OCI-LY7 (cell line): ENCODE measurements at regions not wholly inside any gene's neighbourhood (a gene's known extent, or its start where the extent isn't known, plus 50 kb on each side); places are given as distances from the start of the nearest gene placed in this dataset.

ENCODE experiments used
- BruUV-seq: library from RNA; stranded (reverse); fragments of 400-500 nt; replicated peaks from 2 replicates; lab custom pipeline; 2021; lab: Mats Ljungman, UMichigan
- CTCF ChIA-PET: fragments of 300-600 bp; sonication (Branson Sonifier 250); formaldehyde crosslinking; loops from one replicate; lab custom pipeline; 2022; ENCODE audit warnings: antibody characterized with exemption; ENCODE audit not compliant: unreplicated experiment; lab: Charles Lee
- POLR2A ChIA-PET: fragments of 300-600 bp; sonication (Branson Sonifier 250); formaldehyde crosslinking; loops from one replicate; lab custom pipeline; 2022; ENCODE audit warnings: antibody characterized with exemption; lab: Charles Lee
- DNase-seq: peaks from one replicate; pipeline ENCODE4 v3.0.0-alpha.2; 2015; ENCODE audit warnings: low spot score
- H2AFZ ChIP-seq: fragments of 200-600 bp; sonication (generic), shearing (Covaris generic); 2 replicates; pipeline ENCODE4 v1.6.1; 2014; ENCODE audit warnings: mild to moderate bottlenecking, antibody characterized with exemption, low read length, moderate library complexity
- H3K27ac ChIP-seq: fragments of 200-600 bp; sonication (generic); 2 replicates; pipeline ENCODE4 v1.5.1; 2014; ENCODE audit warnings: mixed run types, low read depth, mild to moderate bottlenecking, moderate library complexity, low read length, inconsistent platforms; ENCODE audit not compliant: poor library complexity, severe bottlenecking
- H3K36me3 ChIP-seq: fragments of 200-600 bp; sonication (generic); 2 replicates; pipeline ENCODE4 v1.6.1; 2014; ENCODE audit warnings: mild to moderate bottlenecking, antibody characterized with exemption, low read length, moderate library complexity, mixed read lengths; ENCODE audit not compliant: insufficient read depth
- H3K4me1 ChIP-seq: fragments of 200-600 bp; sonication (generic); 2 replicates; pipeline ENCODE4 v1.5.1; 2014; ENCODE audit warnings: mild to moderate bottlenecking, low read length; ENCODE audit not compliant: insufficient read depth, poor library complexity, severe bottlenecking
- H3K4me2 ChIP-seq: fragments of 200-600 bp; sonication (generic); 2 replicates; pipeline ENCODE4 v1.6.1; 2014; ENCODE audit warnings: mild to moderate bottlenecking, low read length
- H3K4me3 ChIP-seq: fragments of 200-600 bp; sonication (generic); 2 replicates; pipeline ENCODE4 v1.5.1; 2014; ENCODE audit warnings: mild to moderate bottlenecking, low read depth, low read length; ENCODE audit not compliant: poor library complexity, severe bottlenecking
- H3K79me2 ChIP-seq: fragments of 200-600 bp; sonication (generic); 2 replicates; pipeline ENCODE4 v1.6.1; 2016; ENCODE audit warnings: low read depth, mild to moderate bottlenecking, low read length, moderate library complexity, mixed read lengths; ENCODE audit not compliant: insufficient read depth
- H3K9me2 ChIP-seq: fragments of 200-600 bp; sonication (generic); 2 replicates; pipeline ENCODE4 v1.6.1; 2016; ENCODE audit warnings: mild to moderate bottlenecking, low read length, mixed read lengths; ENCODE audit not compliant: insufficient read depth
- H3K9me3 ChIP-seq: fragments of 200-600 bp; sonication (generic); 2 replicates; pipeline ENCODE4 v1.6.1; 2014; ENCODE audit warnings: mild to moderate bottlenecking, mixed run types, low read length, mixed read lengths
- H4K20me1 ChIP-seq: fragments of 200-600 bp; sonication (generic); 2 replicates; pipeline ENCODE4 v1.6.1; 2014; ENCODE audit warnings: mild to moderate bottlenecking, antibody characterized with exemption, low read length, moderate library complexity, mixed read lengths; ENCODE audit not compliant: insufficient read depth
- EZH2phosphoT487 ChIP-seq: fragments of 200-600 bp; sonication (generic); IDR thresholded peaks from 2 replicates; pipeline ENCODE4 v1.6.1; 2018; ENCODE audit warnings: low read depth, borderline replicate concordance, mild to moderate bottlenecking, mixed run types, antibody characterized with exemption, low read length, moderate library complexity, mixed read lengths
- intact Hi-C: fragments of 100-400 bp; cut with micrococcal nuclease; formaldehyde crosslinking; loops from one replicate; pipeline ENCODE4 v1.10.0; 2022; ENCODE audit not compliant: unreplicated experiment
- TF ChIP-seq, protein P1 (sequence below): fragments of 200-600 bp; sonication (generic); conservative IDR thresholded peaks from 2 replicates; pipeline ENCODE4 v1.5.1; 2014; ENCODE audit warnings: mild to moderate bottlenecking, antibody characterized with exemption, low read length, moderate library complexity, mixed read lengths

- Histone ChIP-seq H3K79me2 (no peaks in the 10 kb centered on the region), H3K4me1 (no peaks in the 10 kb centered on the region), H3K27ac (no peak overlapping the region), H3K9me3 (no peaks in the 10 kb centered on the region), H3K36me3 (no peaks in the 10 kb centered on the region), H3K9me2 (no peaks in the 10 kb centered on the region), H4K20me1 (no peaks in the 10 kb centered on the region), H3K4me3 (no peak overlapping the region), H3K4me2 (no peak overlapping the region), H2AFZ (no peak overlapping the region)
- TF ChIP-seq, protein P1, sequence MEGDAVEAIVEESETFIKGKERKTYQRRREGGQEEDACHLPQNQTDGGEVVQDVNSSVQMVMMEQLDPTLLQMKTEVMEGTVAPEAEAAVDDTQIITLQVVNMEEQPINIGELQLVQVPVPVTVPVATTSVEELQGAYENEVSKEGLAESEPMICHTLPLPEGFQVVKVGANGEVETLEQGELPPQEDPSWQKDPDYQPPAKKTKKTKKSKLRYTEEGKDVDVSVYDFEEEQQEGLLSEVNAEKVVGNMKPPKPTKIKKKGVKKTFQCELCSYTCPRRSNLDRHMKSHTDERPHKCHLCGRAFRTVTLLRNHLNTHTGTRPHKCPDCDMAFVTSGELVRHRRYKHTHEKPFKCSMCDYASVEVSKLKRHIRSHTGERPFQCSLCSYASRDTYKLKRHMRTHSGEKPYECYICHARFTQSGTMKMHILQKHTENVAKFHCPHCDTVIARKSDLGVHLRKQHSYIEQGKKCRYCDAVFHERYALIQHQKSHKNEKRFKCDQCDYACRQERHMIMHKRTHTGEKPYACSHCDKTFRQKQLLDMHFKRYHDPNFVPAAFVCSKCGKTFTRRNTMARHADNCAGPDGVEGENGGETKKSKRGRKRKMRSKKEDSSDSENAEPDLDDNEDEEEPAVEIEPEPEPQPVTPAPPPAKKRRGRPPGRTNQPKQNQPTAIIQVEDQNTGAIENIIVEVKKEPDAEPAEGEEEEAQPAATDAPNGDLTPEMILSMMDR, result no peak
- TF ChIP-seq EZH2phosphoT487, result no peak
- no TSS peak for BruUV-seq
- no peak for DNase-seq
- CTCF ChIA-PET, result no interaction called here
- intact Hi-C loops, result no loop called here
- POLR2A ChIA-PET, result no interaction called here
Measured at GRCh38 chr21:17032141-17032655, 480.6 kb upstream of the CXADR start.

GRCh38 chr21:17044696-17045095 is 468.1 kb upstream of the CXADR start:
- no TSS peak for BruUV-seq
- Histone ChIP-seq H4K20me1 (no peaks in the 10 kb centered on the region), H3K9me2 (no peaks in the 10 kb centered on the region), H3K36me3 (no peaks in the 10 kb centered on the region), H3K9me3 (no peaks in the 10 kb centered on the region), H3K4me3 (no peak overlapping the region), H3K79me2 (no peaks in the 10 kb centered on the region), H2AFZ (no peak overlapping the region), H3K27ac (no peak overlapping the region), H3K4me1 (no peaks in the 10 kb centered on the region), H3K4me2 (no peak overlapping the region)
- CTCF ChIA-PET, result no interaction called here
- TF ChIP-seq, protein P1, result no peak
- TF ChIP-seq EZH2phosphoT487, result no peak
- DNase-seq, result no peak
- intact Hi-C loops, result no loop called here
- POLR2A ChIA-PET, result interaction anchor here (1.6 kb wide), 1 partner anchor 18 kb away, joined by 13 read pairs; no protein-coding TSS in a partner anchor

GRCh38 chr21:17045214-17045853 is 467.5 kb upstream of the CXADR start:
- TF ChIP-seq, protein P1, result peak; percentile 84
- TF ChIP-seq EZH2phosphoT487, result no peak
- Histone ChIP-seq H4K20me1 (no peaks in the 10 kb centered on the region), H3K9me2 (no peaks in the 10 kb centered on the region), H3K36me3 (no peaks in the 10 kb centered on the region), H2AFZ (no peak overlapping the region), H3K9me3 (no peaks in the 10 kb centered on the region), H3K4me1 (no peaks in the 10 kb centered on the region), H3K4me3 (no peak overlapping the region), H3K27ac (no peak overlapping the region), H3K79me2 (no peaks in the 10 kb centered on the region), H3K4me2 (no peak overlapping the region)
- intact Hi-C loops, result no loop called here
- ChIA-PET POLR2A (no interaction called here), CTCF (no interaction called here)
- BruUV-seq, result no TSS peak
- peak; percentile 3 for DNase-seq
